ENCODE measurements at regions not wholly inside any gene's neighbourhood (a gene's known extent, or its start where the extent isn't known, plus 50 kb on each side); places are given as distances from the start of the nearest gene placed in this dataset.

- no peak for TF ChIP-seq E4F1 (IDR thresholded peaks at IDR 0.05; ENCODE audit: borderline replicate concordance, partially characterized antibody)
- TF ChIP-seq MLLT1 (IDR thresholded peaks at IDR 0.05): no peak
Observed at GRCh38 chrX:4379071-4379470, 665.6 kb upstream of the PRKX start (continued).

GRCh38 chrX:4373791-4374190 lies 660.3 kb upstream of the PRKX start:
- no peak overlapping the region for H3K4me3 ChIP-seq
- BruUV-seq (replicated peaks): no TSS peak
- TF ChIP-seq GATAD2B (conservative IDR thresholded peaks at IDR 0.05; ENCODE audit: low read depth): no peak
- ATAC-seq: no peak
- CTCF ChIA-PET: no interaction called here
- H3K79me2 ChIP-seq (ENCODE audit: control insufficient read depth, insufficient read depth, low read length): no peaks in the 10 kb centered on the region
- in situ Hi-C loops (cut with MboI) (no loop called here), intact Hi-C loops (cut with micrococcal nuclease; ENCODE audit: unreplicated experiment) (no loop called here)
- RAD21 ChIA-PET (ENCODE audit: unreplicated experiment): no interaction called here
- no peak for DNase-seq (ENCODE audit: low read depth, low spot score)
- SMC1A ChIA-PET (ENCODE audit: uncharacterized antibody, unreplicated experiment): no interaction called here
- no peaks in the 10 kb centered on the region for H3K27me3 ChIP-seq (replicated peaks in 1 of 2; ENCODE audit: control insufficient read depth in 2 of 2, insufficient read depth in 2 of 2, low read length in 1 of 2)
- no peak overlapping the region for H2AFZ ChIP-seq (ENCODE audit: control insufficient read depth, low read depth, low read length)
- POLR2A ChIA-PET: no interaction called here
- no peak for FAIRE-seq
- no peak overlapping the region for H3K4me2 ChIP-seq (ENCODE audit: control insufficient read depth, insufficient read depth)
- no peaks in the 10 kb centered on the region for H3K4me1 ChIP-seq (ENCODE audit: control insufficient read depth, insufficient read depth, low read length)
- H3K9ac ChIP-seq (ENCODE audit: control insufficient read depth, insufficient read depth, low read length): no peak overlapping the region
- no peaks in the 10 kb centered on the region for H4K20me1 ChIP-seq (ENCODE audit: control insufficient read depth, insufficient read depth)
- no peaks in the 10 kb centered on the region for H3K9me3 ChIP-seq (replicated peaks; ENCODE audit: control insufficient read depth, insufficient read depth, low read length)
- no peak overlapping the region for H3K27ac ChIP-seq (ENCODE audit: control insufficient read depth, insufficient read depth)
- 5% methylated on average over 8 of the region's 8 CpGs for WGBS (ENCODE audit: insufficient coverage, insufficient replicate concordance, low lambda C conversion rate, missing lambda C conversion rate)
- no peaks in the 10 kb centered on the region for H3K36me3 ChIP-seq (ENCODE audit: control insufficient read depth in 2 of 2, insufficient read depth in 2 of 2, low read length in 1 of 2)

Data from GM12878 (cell line).